OCI-LY1 (cell line): ENCODE measurements at regions not wholly inside any gene's neighbourhood (a gene's known extent, or its start where the extent isn't known, plus 50 kb on each side); places are given as distances from the start of the nearest gene placed in this dataset.

Source experiments
- EZH2 ChIP-seq: fragments of 200-600 bp; sonication (generic), shearing (Covaris generic); IDR thresholded peaks from 2 replicates; pipeline ENCODE4 v1.8.0; 2017; ENCODE audit warnings: borderline replicate concordance, mixed run types, mild to moderate bottlenecking, antibody characterized with exemption, low read length, moderate library complexity, mixed read lengths
- TF ChIP-seq, protein P1 (sequence below): fragments of 200-600 bp; sonication (generic), shearing (Covaris generic); IDR thresholded peaks from 2 replicates; pipeline ENCODE4 v1.5.1; 2017; ENCODE audit warnings: mild to moderate bottlenecking, antibody characterized with exemption, low read length, moderate library complexity, mixed read lengths

- TF ChIP-seq, protein P1, sequence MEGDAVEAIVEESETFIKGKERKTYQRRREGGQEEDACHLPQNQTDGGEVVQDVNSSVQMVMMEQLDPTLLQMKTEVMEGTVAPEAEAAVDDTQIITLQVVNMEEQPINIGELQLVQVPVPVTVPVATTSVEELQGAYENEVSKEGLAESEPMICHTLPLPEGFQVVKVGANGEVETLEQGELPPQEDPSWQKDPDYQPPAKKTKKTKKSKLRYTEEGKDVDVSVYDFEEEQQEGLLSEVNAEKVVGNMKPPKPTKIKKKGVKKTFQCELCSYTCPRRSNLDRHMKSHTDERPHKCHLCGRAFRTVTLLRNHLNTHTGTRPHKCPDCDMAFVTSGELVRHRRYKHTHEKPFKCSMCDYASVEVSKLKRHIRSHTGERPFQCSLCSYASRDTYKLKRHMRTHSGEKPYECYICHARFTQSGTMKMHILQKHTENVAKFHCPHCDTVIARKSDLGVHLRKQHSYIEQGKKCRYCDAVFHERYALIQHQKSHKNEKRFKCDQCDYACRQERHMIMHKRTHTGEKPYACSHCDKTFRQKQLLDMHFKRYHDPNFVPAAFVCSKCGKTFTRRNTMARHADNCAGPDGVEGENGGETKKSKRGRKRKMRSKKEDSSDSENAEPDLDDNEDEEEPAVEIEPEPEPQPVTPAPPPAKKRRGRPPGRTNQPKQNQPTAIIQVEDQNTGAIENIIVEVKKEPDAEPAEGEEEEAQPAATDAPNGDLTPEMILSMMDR = no peak
- no peak for TF ChIP-seq EZH2
Observed at GRCh38 chr12:114141921-114142564, 175.9 kb upstream of the RBM19 start.
